Esophagus squamous epithelium (tissue), 5 donors: ENCODE measurements at regions not wholly inside any gene's neighbourhood (a gene's known extent, or its start where the extent isn't known, plus 50 kb on each side); places are given as distances from the start of the nearest gene placed in this dataset.
A peak's percentile ranks its signal among the peaks of the same experiment; 100 is the strongest.

ENCODE experiments used
- DNase-seq: peaks from one replicate; lab custom pipeline; 2025; lab: John Stamatoyannopoulos, UW
- H3K27ac ChIP-seq, 4 donors: fragments of 200-600 bp; sonication (generic); one replicate each; pipeline ENCODE4 v1.5.1; 2016 to 2019; ENCODE audit warnings: mild to moderate bottlenecking in 1 of 4
- H3K27me3 ChIP-seq, 4 donors: fragments of 200-600 bp; sonication (generic); 1 replicate in 3 of 4; 2 replicates in 1 of 4; pipeline versions ENCODE4 v1.5.1 to v1.6.0; 2017 to 2021; ENCODE audit warnings: antibody characterized with exemption in 1 of 4
- H3K36me3 ChIP-seq, 3 donors: fragments of 200-600 bp; sonication (generic); one replicate each; pipeline ENCODE4 v1.5.1; 2016 to 2019
- H3K4me1 ChIP-seq, 3 donors: fragments of 200-600 bp; sonication (generic); one replicate each; pipeline ENCODE4 v1.5.1; 2017 to 2019
- H3K4me3 ChIP-seq, 4 donors: fragments of 200-600 bp; sonication (generic); 1 replicate in 3 of 4; 2 replicates in 1 of 4; pipeline ENCODE4 v1.5.1; 2016 to 2019; ENCODE audit warnings: mild to moderate bottlenecking in 2 of 4, moderate library complexity in 1 of 4
- H3K9me3 ChIP-seq, 3 donors: fragments of 200-600 bp; sonication (generic); one replicate each; pipeline ENCODE4 v1.5.1; 2016 to 2019
- CTCF ChIP-seq, 6 experiments: fragments of 450-650 bp in 4 of 6; fragments of 200-600 bp in 2 of 6; sonication (generic) in 2 of 6; IDR thresholded peaks; one replicate each; pipeline ENCODE4 v1.5.1; 2016 to 2019; ENCODE audit warnings: antibody characterized with exemption in 6 of 6, mild to moderate bottlenecking in 4 of 6, moderate library complexity in 4 of 6
- POLR2A ChIP-seq, 4 donors: fragments of 450-650 bp; IDR thresholded peaks; one replicate each; pipeline ENCODE4 v1.6.1; 2017; ENCODE audit warnings: antibody characterized with exemption in 4 of 4, mild to moderate bottlenecking in 4 of 4, moderate library complexity in 3 of 4
- WGBS, 2 donors: methylation state at CpG; one replicate each; pipeline ENCODE4 v1.1.5; 2018; 5-methylcytosine and 5-hydroxymethylcytosine counted together
- intact Hi-C: fragments of 100-400 bp; cut with DNase I; formaldehyde crosslinking; loops from one replicate; pipeline ENCODE4 v1.15.0; 2022
- donor health status: DM: yes; HTN: yes; CAD: no.

- WGBS, 2 donors: 54 to 64% methylated on average over 1 of the region's 1 CpG
- Histone ChIP-seq H3K4me1 (no peaks in the 10 kb centered on the region), H3K27ac (no peak overlapping the region), H3K9me3 (no peaks in the 10 kb centered on the region), H3K36me3 (no peaks in the 10 kb centered on the region), H3K27me3 (no peaks in the 10 kb centered on the region), H3K4me3 (no peak overlapping the region)
- intact Hi-C loops: no loop called here
- TF ChIP-seq POLR2A (IDR thresholded peaks at IDR 0.05): no peak
- no peak for TF ChIP-seq CTCF (IDR thresholded peaks at IDR 0.05)
- DNase-seq: no peak
Observed at GRCh38 chr1:101428562-101428961, 191.7 kb downstream of the S1PR1 start.

- no peak for DNase-seq
- no peaks in the 10 kb centered on the region for H3K4me1 ChIP-seq
- intact Hi-C loops: no loop called here
- H3K27me3 ChIP-seq: no peaks in the 10 kb centered on the region
- 54 to 63% methylated on average over 4 of the region's 4 CpGs for whole genome bisulfite sequencing, 2 donors
- no peaks in the 10 kb centered on the region for H3K36me3 ChIP-seq
- no peak overlapping the region for H3K27ac ChIP-seq
- TF ChIP-seq CTCF (IDR thresholded peaks at IDR 0.05): no peak
- TF ChIP-seq POLR2A (IDR thresholded peaks at IDR 0.05): no peak
- no peak overlapping the region for H3K4me3 ChIP-seq
- no peaks in the 10 kb centered on the region for H3K9me3 ChIP-seq
Observed at GRCh38 chr1:101431956-101432510, 195.2 kb downstream of the S1PR1 start.

- no peaks in the 10 kb centered on the region for H3K4me1 ChIP-seq
- H3K27ac ChIP-seq: no peak overlapping the region
- no peaks in the 10 kb centered on the region for H3K9me3 ChIP-seq
- intact Hi-C loops: no loop called here
- DNase-seq: no peak
- no peaks in the 10 kb centered on the region for H3K27me3 ChIP-seq
- no peak overlapping the region for H3K4me3 ChIP-seq
- TF ChIP-seq CTCF (IDR thresholded peaks at IDR 0.05): no peak
- no peak for TF ChIP-seq POLR2A (IDR thresholded peaks at IDR 0.05)
- H3K36me3 ChIP-seq: no peaks in the 10 kb centered on the region
- WGBS, 2 donors: 48 to 62% methylated on average over 4 of the region's 4 CpGs
Observed at GRCh38 chr1:101435831-101436511, 199.2 kb downstream of the S1PR1 start.

GRCh38 chr1:101437800-101438199, 201.0 kb downstream of the S1PR1 start:
- 53% methylated on average over 1 of the region's 1 CpG for WGBS, 2 donors
- Histone ChIP-seq H3K27me3 (no peaks in the 10 kb centered on the region), H3K4me3 (no peak overlapping the region), H3K9me3 (no peaks in the 10 kb centered on the region), H3K36me3 (no peaks in the 10 kb centered on the region), H3K4me1 (no peaks in the 10 kb centered on the region), H3K27ac (no peak overlapping the region)
- no peak for DNase-seq
- TF ChIP-seq CTCF (IDR thresholded peaks at IDR 0.05) (no peak), POLR2A (IDR thresholded peaks at IDR 0.05) (no peak)
- intact Hi-C loops: no loop called here

GRCh38 chr1:101438359-101438758, 201.5 kb downstream of the S1PR1 start:
- no peak overlapping the region for H3K27ac ChIP-seq
- DNase-seq: no peak
- peak in 1 of 6 experiments; percentile 7 for TF ChIP-seq CTCF (IDR thresholded peaks at IDR 0.05)
- no peak for TF ChIP-seq POLR2A (IDR thresholded peaks at IDR 0.05)
- H3K4me3 ChIP-seq: no peak overlapping the region
- no peaks in the 10 kb centered on the region for H3K4me1 ChIP-seq
- H3K36me3 ChIP-seq: no peaks in the 10 kb centered on the region
- WGBS, 2 donors: 30 to 38% methylated on average over 3 of the region's 3 CpGs
- H3K27me3 ChIP-seq: no peaks in the 10 kb centered on the region
- intact Hi-C loops: no loop called here
- H3K9me3 ChIP-seq: no peaks in the 10 kb centered on the region
